OCI-LY1 (cell line): ENCODE measurements at regions not wholly inside any gene's neighbourhood (a gene's known extent, or its start where the extent isn't known, plus 50 kb on each side); places are given as distances from the start of the nearest gene placed in this dataset.

ENCODE experiments used
- CTCF ChIP-seq: fragments of 200-600 bp; sonication (generic), shearing (Covaris generic); IDR thresholded peaks from 2 replicates; pipeline ENCODE4 v1.5.1; 2017; ENCODE audit warnings: mild to moderate bottlenecking, antibody characterized with exemption, low read length, moderate library complexity, mixed read lengths
- EZH2 ChIP-seq: fragments of 200-600 bp; sonication (generic), shearing (Covaris generic); IDR thresholded peaks from 2 replicates; pipeline ENCODE4 v1.8.0; 2017; ENCODE audit warnings: borderline replicate concordance, mixed run types, mild to moderate bottlenecking, antibody characterized with exemption, low read length, moderate library complexity, mixed read lengths

- no peak for TF ChIP-seq CTCF
- no peak for TF ChIP-seq EZH2
Measured at GRCh38 chr3:69553888-69554287, 168.0 kb upstream of the FRMD4B start.
